Nephron (organoid): ENCODE measurements at regions not wholly inside any gene's neighbourhood (a gene's known extent, or its start where the extent isn't known, plus 50 kb on each side); places are given as distances from the start of the nearest gene placed in this dataset.

Experiments used
- H3K27ac Mint-ChIP-seq, 3 experiments: 2 replicates each; pipeline ENCODE4 v1.8.0; 2020; ENCODE audit warnings: mixed read lengths in 3 of 3, mild to moderate bottlenecking in 2 of 3, moderate library complexity in 1 of 3
- H3K27me3 Mint-ChIP-seq: 2 replicates; pipeline ENCODE4 v1.8.0; 2021; ENCODE audit warnings: low read depth, mild to moderate bottlenecking, moderate library complexity, mixed read lengths
- H3K36me3 Mint-ChIP-seq: 2 replicates; pipeline ENCODE4 v1.8.0; 2020; ENCODE audit warnings: low read depth, mixed read lengths
- H3K4me1 Mint-ChIP-seq: 2 replicates; pipeline ENCODE4 v1.8.0; 2020; ENCODE audit warnings: mixed read lengths
- H3K4me3 Mint-ChIP-seq, 3 experiments: 2 replicates each; pipeline ENCODE4 v1.8.0; 2020; ENCODE audit warnings: mild to moderate bottlenecking in 3 of 3, mixed read lengths in 3 of 3, moderate library complexity in 2 of 3
- H3K9me3 Mint-ChIP-seq: 2 replicates; pipeline ENCODE4 v1.8.0; 2020; ENCODE audit warnings: mixed read lengths
- CTCF ChIP-seq, 3 experiments: fragments of 200-600 bp; sonication (generic); IDR thresholded peaks; one replicate each; pipeline ENCODE4 v1.5.0; 2021; ENCODE audit warnings: antibody characterized with exemption in 3 of 3; ENCODE audit not compliant: unreplicated experiment in 3 of 3

- Mint-ChIP-seq H3K4me1 (no peaks in the 10 kb centered on the region), H3K9me3 (peaks cover 11% of the 10 kb centered on the region), H3K4me3 (no peak overlapping the region), H3K27ac (no peak overlapping the region), H3K27me3 (peaks cover 5% of the 10 kb centered on the region), H3K36me3 (no peaks in the 10 kb centered on the region)
- TF ChIP-seq CTCF (IDR thresholded peaks at IDR 0.05; ENCODE audit: unreplicated experiment in 3 of 3): no peak
Observed at GRCh38 chr10:10101106-10101505, 916.6 kb upstream of the CELF2 start.

- Mint-ChIP-seq H3K4me1 (no peaks in the 10 kb centered on the region), H3K36me3 (no peaks in the 10 kb centered on the region), H3K27me3 (no peaks in the 10 kb centered on the region), H3K27ac (no peak overlapping the region), H3K4me3 (no peak overlapping the region), H3K9me3 (peaks cover 2% of the 10 kb centered on the region)
- TF ChIP-seq CTCF (IDR thresholded peaks at IDR 0.05; ENCODE audit: unreplicated experiment in 3 of 3): no peak
Observed at GRCh38 chr10:10110844-10111490, 906.7 kb upstream of the CELF2 start.

- Mint-ChIP-seq H3K4me1 (no peaks in the 10 kb centered on the region), H3K36me3 (no peaks in the 10 kb centered on the region), H3K27ac (no peak overlapping the region), H3K9me3 (peaks cover 16% of the 10 kb centered on the region), H3K27me3 (peaks cover 5% of the 10 kb centered on the region), H3K4me3 (no peak overlapping the region)
- TF ChIP-seq CTCF (IDR thresholded peaks at IDR 0.05; ENCODE audit: unreplicated experiment in 3 of 3): no peak
Observed at GRCh38 chr10:10118131-10118530, 899.5 kb upstream of the CELF2 start.

DNA sequence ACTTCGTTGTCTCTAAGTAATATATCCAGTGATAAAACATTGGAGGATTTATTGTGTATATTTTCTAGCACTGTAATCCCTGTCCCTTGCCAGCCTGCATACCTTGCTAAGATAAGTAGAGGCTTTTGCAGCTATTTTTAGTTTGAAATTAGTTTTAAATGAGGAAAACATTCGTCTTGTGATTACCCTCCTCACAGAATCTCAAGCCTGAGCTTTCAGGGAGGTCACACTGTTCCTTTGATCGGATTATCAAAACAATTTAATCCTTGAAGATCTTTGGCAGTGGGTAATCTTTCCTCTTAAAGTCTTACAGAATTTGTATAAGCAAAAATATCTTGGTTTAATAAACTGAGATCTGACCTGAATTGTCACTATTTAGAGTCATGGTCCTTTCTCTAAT, 897.0 kb upstream of the CELF2 start:
- no peak overlapping the region for H3K4me3 Mint-ChIP-seq
- no peaks in the 10 kb centered on the region for H3K36me3 Mint-ChIP-seq
- H3K27me3 Mint-ChIP-seq: peaks cover 5% of the 10 kb centered on the region
- H3K4me1 Mint-ChIP-seq: no peaks in the 10 kb centered on the region
- peaks cover 14% of the 10 kb centered on the region for H3K9me3 Mint-ChIP-seq
- no peak for TF ChIP-seq CTCF (IDR thresholded peaks at IDR 0.05; ENCODE audit: unreplicated experiment in 3 of 3)
- H3K27ac Mint-ChIP-seq: no peak overlapping the region

DNA sequence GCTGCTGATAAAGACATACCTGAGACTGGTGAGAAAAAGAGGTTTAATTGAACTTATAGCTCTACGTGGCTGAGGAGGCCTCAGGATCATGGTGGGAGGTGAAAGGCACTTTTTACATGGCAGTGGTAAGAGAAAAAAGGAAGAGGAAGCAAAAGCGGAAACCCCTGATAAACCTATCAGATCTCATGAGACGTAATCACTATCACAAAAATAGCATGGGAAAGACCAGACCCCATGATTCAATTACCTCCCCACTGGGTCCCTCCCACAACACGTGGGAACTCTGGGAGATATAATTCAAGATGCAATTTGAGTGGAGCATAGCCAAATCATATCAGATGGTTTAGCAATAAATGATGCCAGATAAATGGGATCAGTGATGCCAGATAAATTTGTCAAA, 892.0 kb upstream of the CELF2 start:
- TF ChIP-seq CTCF (IDR thresholded peaks at IDR 0.05; ENCODE audit: unreplicated experiment in 3 of 3): no peak
- peaks cover 2% of the 10 kb centered on the region for H3K4me1 Mint-ChIP-seq
- no peaks in the 10 kb centered on the region for H3K9me3 Mint-ChIP-seq
- H3K27ac Mint-ChIP-seq: no peak overlapping the region
- H3K36me3 Mint-ChIP-seq: no peaks in the 10 kb centered on the region
- H3K27me3 Mint-ChIP-seq: no peaks in the 10 kb centered on the region
- H3K4me3 Mint-ChIP-seq: no peak overlapping the region

DNA sequence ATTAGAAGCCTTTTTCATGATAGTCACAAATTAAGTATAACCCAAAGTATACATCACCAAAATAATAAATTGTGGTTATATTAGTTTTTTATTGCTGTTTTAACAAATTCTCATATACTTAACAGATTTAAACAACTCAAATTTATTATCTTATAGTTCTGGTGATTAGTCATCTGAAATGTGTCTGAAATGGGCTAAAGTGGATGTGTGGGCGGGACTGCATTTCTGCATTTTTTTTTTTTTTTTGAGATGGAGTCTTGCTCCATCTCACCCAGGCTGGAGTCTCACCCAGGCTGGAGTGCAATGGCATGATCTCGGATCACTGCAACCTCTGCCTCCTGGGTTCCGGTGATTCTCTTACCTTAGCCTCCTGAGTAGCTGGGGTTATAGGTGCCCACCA, 891.5 kb upstream of the CELF2 start:
- H3K27me3 Mint-ChIP-seq: no peaks in the 10 kb centered on the region
- H3K4me1 Mint-ChIP-seq: peaks cover 8% of the 10 kb centered on the region
- H3K4me3 Mint-ChIP-seq: no peak overlapping the region
- no peaks in the 10 kb centered on the region for H3K9me3 Mint-ChIP-seq
- TF ChIP-seq CTCF (IDR thresholded peaks at IDR 0.05; ENCODE audit: unreplicated experiment in 3 of 3): no peak
- no peak overlapping the region for H3K27ac Mint-ChIP-seq
- no peaks in the 10 kb centered on the region for H3K36me3 Mint-ChIP-seq
